BJ (cell line): ENCODE measurements at regions not wholly inside any gene's neighbourhood (a gene's known extent, or its start where the extent isn't known, plus 50 kb on each side); places are given as distances from the start of the nearest gene placed in this dataset.

Experiments
- CTCF ChIA-PET: fragments of 350-600 bp; formaldehyde crosslinking; extraction: SDS; loops from one replicate; lab custom pipeline; 2021; ENCODE audit warnings: antibody characterized with exemption, inconsistent platforms; lab: Yijun Ruan, JAX
- POLR2A ChIA-PET: fragments of 300-600 bp; sonication (Branson Sonifier 250); formaldehyde crosslinking; extraction: SDS; loops from one replicate; lab custom pipeline; 2021; ENCODE audit warnings: antibody characterized with exemption; lab: Charles Lee
- DNase-seq: peaks from one replicate; pipeline ENCODE4 v3.0.0-alpha.2; 2011; ENCODE audit warnings: low read depth
- H3K27me3 ChIP-seq: 2 replicates; pipeline ENCODE4 v1.6.0; 2011; ENCODE audit warnings: low read length; ENCODE audit not compliant: control insufficient read depth, insufficient read depth
- H3K36me3 ChIP-seq: 2 replicates; pipeline ENCODE4 v1.5.1; 2011; ENCODE audit warnings: low read length; ENCODE audit not compliant: control insufficient read depth, insufficient read depth
- H3K4me3 ChIP-seq: 2 replicates; pipeline ENCODE4 v1.5.1; 2011; ENCODE audit warnings: low read depth, mild to moderate bottlenecking, control low read depth, low read length
- TF ChIP-seq, protein P1 (sequence below): IDR thresholded peaks from 2 replicates; pipeline ENCODE4 v1.5.1; 2011; ENCODE audit warnings: low read depth, mild to moderate bottlenecking, control low read depth, inconsistent platforms, low read length, moderate library complexity; ENCODE audit not compliant: insufficient read depth

GRCh38 chr9:105883847-105884246 is 189.5 kb downstream of the TMEM38B start:
- no peaks in the 10 kb centered on the region for H3K27me3 ChIP-seq
- no peak for DNase-seq
- CTCF ChIA-PET = interaction anchor here (1.0 to 1.1 kb wide), 2 partner anchors 24 to 41 kb away, joined by 3 to 5 read pairs; no protein-coding TSS in a partner anchor
- POLR2A ChIA-PET = no interaction called here
- no peak overlapping the region for H3K4me3 ChIP-seq
- TF ChIP-seq, protein P1, sequence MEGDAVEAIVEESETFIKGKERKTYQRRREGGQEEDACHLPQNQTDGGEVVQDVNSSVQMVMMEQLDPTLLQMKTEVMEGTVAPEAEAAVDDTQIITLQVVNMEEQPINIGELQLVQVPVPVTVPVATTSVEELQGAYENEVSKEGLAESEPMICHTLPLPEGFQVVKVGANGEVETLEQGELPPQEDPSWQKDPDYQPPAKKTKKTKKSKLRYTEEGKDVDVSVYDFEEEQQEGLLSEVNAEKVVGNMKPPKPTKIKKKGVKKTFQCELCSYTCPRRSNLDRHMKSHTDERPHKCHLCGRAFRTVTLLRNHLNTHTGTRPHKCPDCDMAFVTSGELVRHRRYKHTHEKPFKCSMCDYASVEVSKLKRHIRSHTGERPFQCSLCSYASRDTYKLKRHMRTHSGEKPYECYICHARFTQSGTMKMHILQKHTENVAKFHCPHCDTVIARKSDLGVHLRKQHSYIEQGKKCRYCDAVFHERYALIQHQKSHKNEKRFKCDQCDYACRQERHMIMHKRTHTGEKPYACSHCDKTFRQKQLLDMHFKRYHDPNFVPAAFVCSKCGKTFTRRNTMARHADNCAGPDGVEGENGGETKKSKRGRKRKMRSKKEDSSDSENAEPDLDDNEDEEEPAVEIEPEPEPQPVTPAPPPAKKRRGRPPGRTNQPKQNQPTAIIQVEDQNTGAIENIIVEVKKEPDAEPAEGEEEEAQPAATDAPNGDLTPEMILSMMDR = no peak
- H3K36me3 ChIP-seq = no peaks in the 10 kb centered on the region

- DNase-seq = no peak
- Histone ChIP-seq H3K27me3 (no peaks in the 10 kb centered on the region), H3K4me3 (no peak overlapping the region), H3K36me3 (no peaks in the 10 kb centered on the region)
- TF ChIP-seq, protein P1 = no peak
- ChIA-PET CTCF (interaction anchor here (1.1 kb wide), 1 partner anchor 42 kb away, joined by 5 read pairs; no protein-coding TSS in a partner anchor), POLR2A (no interaction called here)
Measured at GRCh38 chr9:105884416-105884815, 190.1 kb downstream of the TMEM38B start.

GRCh38 chr9:105886136-105886535 is 191.8 kb downstream of the TMEM38B start:
- POLR2A ChIA-PET = no interaction called here
- no peaks in the 10 kb centered on the region for H3K27me3 ChIP-seq
- H3K36me3 ChIP-seq = no peaks in the 10 kb centered on the region
- CTCF ChIA-PET = interaction anchor here (1.2 kb wide), 1 partner anchor 9 kb away, joined by 3 read pairs; no protein-coding TSS in a partner anchor
- TF ChIP-seq, protein P1 = no peak
- H3K4me3 ChIP-seq = no peak overlapping the region
- no peak for DNase-seq

DNA sequence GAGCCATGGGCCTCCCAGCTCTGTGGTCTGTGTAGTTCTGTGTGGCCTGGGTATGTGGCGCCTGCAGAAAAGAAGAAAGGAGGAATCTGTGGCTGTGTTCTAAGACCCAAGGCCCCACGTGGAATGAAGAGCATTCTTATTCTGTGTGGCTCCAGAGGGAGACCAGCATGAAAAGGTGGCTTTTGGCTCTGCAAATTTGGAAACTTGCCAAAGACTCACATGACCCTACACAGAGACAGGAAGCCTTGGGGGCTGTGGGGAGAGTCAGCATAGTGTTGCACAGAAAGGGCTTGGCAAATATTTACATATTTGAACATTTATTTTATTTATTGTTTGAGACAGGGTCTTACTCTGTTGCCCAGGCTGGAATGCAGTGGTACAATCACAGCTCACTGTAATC is 193.3 kb downstream of the TMEM38B start:
- TF ChIP-seq, protein P1 = no peak
- H3K4me3 ChIP-seq = no peak overlapping the region
- H3K36me3 ChIP-seq = no peaks in the 10 kb centered on the region
- CTCF ChIA-PET = no interaction called here
- H3K27me3 ChIP-seq = no peaks in the 10 kb centered on the region
- POLR2A ChIA-PET = no interaction called here
- DNase-seq = no peak

DNA sequence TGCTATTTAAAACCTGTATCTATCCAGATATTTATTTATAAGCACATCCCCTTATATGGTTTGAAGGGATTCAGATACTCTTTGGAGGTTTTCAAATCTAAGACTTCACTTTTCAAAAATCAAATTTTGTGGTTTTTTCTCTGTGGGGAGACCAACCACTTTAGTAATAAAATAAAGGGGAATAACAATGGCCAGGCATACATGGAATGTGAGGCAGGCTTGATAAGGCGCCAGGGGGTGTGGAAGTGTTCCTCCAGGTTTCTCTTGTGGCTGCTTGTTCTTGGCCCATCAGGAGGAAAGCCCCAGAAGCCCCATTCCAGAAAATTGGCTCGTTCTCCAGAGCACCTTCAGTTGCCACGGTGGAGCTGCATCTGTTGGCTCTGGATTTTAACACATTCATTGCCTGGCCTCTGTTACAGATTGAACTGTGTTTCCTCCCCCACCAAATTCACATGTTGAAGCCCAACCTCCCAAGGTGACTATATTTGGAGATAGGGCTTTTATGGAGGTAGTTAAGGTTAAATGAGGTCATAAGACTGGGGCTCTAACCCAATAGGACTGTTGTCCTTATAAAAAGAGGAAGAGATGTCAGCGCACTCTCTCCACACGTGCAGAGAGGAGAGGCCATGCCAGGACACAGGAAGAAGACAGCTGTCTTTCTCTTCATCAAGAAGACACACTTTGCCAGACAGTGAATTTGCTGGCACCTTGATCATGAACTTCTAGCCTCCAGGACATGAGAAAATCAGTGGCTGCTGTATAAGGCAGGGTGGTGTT is 195.9 kb downstream of the TMEM38B start:
- DNase-seq = no peak
- TF ChIP-seq, protein P1 = no peak
- no peaks in the 10 kb centered on the region for H3K36me3 ChIP-seq
- H3K27me3 ChIP-seq = no peaks in the 10 kb centered on the region
- CTCF ChIA-PET = no interaction called here
- POLR2A ChIA-PET = no interaction called here
- H3K4me3 ChIP-seq = no peak overlapping the region
